ENCODE measurements at regions not wholly inside any gene's neighbourhood (a gene's known extent, or its start where the extent isn't known, plus 50 kb on each side); places are given as distances from the start of the nearest gene placed in this dataset.

- Histone ChIP-seq H3K27me3 (ENCODE audit: control insufficient read depth, insufficient read depth, low read length) (no peaks in the 10 kb centered on the region), H3K4me1 (ENCODE audit: control insufficient read depth, low read depth, low read length) (peaks cover 17% of the 10 kb centered on the region), H3K9me3 (ENCODE audit: control insufficient read depth, low read depth, low read length) (no peaks in the 10 kb centered on the region), H3K4me3 (ENCODE audit: low read length) (no peak overlapping the region), H3K9ac (ENCODE audit: low read length) (no peak overlapping the region), H3K36me3 (ENCODE audit: control insufficient read depth, low read depth, low read length) (no peaks in the 10 kb centered on the region), H3K27ac (ENCODE audit: low read length) (no peak overlapping the region)
Observed at GRCh38 chr5:58356662-58357061, 103.2 kb downstream of the PLK2 start.

- Histone ChIP-seq H3K4me3 (ENCODE audit: low read length) (no peak overlapping the region), H3K27ac (ENCODE audit: low read length) (no peak overlapping the region), H3K4me1 (ENCODE audit: control insufficient read depth, low read depth, low read length) (peaks cover 1% of the 10 kb centered on the region), H3K9me3 (ENCODE audit: control insufficient read depth, low read depth, low read length) (no peaks in the 10 kb centered on the region), H3K36me3 (ENCODE audit: control insufficient read depth, low read depth, low read length) (no peaks in the 10 kb centered on the region), H3K9ac (ENCODE audit: low read length) (no peak overlapping the region), H3K27me3 (ENCODE audit: control insufficient read depth, insufficient read depth, low read length) (no peaks in the 10 kb centered on the region)
Observed at GRCh38 chr5:58354827-58355226, 105.1 kb downstream of the PLK2 start.

- H3K9ac ChIP-seq (ENCODE audit: low read length), result no peak overlapping the region
- no peaks in the 10 kb centered on the region for H3K27me3 ChIP-seq (ENCODE audit: control insufficient read depth, insufficient read depth, low read length)
- no peak overlapping the region for H3K27ac ChIP-seq (ENCODE audit: low read length)
- H3K4me3 ChIP-seq (ENCODE audit: low read length), result no peak overlapping the region
- H3K36me3 ChIP-seq (ENCODE audit: control insufficient read depth, low read depth, low read length), result no peaks in the 10 kb centered on the region
- no peaks in the 10 kb centered on the region for H3K4me1 ChIP-seq (ENCODE audit: control insufficient read depth, low read depth, low read length)
- H3K9me3 ChIP-seq (ENCODE audit: control insufficient read depth, low read depth, low read length), result no peaks in the 10 kb centered on the region
Observed at GRCh38 chr5:58353992-58354391, 105.9 kb downstream of the PLK2 start.

- no peak overlapping the region for H3K4me3 ChIP-seq (ENCODE audit: low read length)
Observed at GRCh38 chr5:58351190-58351589, 108.7 kb downstream of the PLK2 start.

DNA sequence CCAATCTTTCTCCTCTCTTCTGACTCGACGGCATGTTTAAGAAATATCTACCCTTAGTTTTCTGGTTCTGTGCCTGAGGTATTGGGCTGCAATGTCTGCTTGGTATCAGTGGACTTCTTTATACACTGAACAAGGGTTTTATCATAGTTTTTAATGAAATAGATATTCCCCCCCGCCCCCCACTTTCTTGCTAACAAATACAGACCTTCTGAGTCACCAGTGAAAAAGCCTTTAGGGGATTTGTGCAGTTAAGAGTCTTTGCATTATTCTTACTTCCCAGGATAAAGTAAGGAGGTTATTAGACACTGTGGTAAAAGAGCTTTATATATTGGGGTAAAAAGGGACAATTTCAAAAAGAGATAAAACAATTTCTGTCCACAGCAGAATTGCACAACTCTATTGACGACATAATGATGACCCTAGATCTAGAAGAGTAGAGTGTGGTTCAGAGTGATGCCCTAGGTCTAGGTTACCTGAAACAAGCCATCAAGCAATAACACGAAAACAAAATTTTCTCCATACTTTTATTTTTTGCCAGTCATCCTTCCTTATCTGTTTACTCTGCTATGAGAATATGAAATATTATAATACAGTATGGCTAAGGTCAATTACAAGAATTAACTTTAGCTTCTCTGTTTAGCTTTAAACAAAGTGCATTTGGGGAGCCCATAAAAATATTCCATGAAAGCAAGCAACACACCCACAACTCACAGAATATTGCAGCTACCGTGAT lies 110.7 kb downstream of the PLK2 start:
- Histone ChIP-seq H3K27me3 (ENCODE audit: control insufficient read depth, insufficient read depth, low read length) (no peaks in the 10 kb centered on the region), H3K9me3 (ENCODE audit: control insufficient read depth, low read depth, low read length) (no peaks in the 10 kb centered on the region), H3K4me3 (ENCODE audit: low read length) (no peak overlapping the region), H3K9ac (ENCODE audit: low read length) (no peak overlapping the region), H3K4me1 (ENCODE audit: control insufficient read depth, low read depth, low read length) (no peaks in the 10 kb centered on the region), H3K36me3 (ENCODE audit: control insufficient read depth, low read depth, low read length) (no peaks in the 10 kb centered on the region), H3K27ac (ENCODE audit: low read length) (no peak overlapping the region)

More at GRCh38 chr5:58351190-58351589, 108.7 kb downstream of the PLK2 start:
- Histone ChIP-seq H3K4me1 (ENCODE audit: control insufficient read depth, low read depth, low read length) (no peaks in the 10 kb centered on the region), H3K36me3 (ENCODE audit: control insufficient read depth, low read depth, low read length) (no peaks in the 10 kb centered on the region), H3K27ac (ENCODE audit: low read length) (no peak overlapping the region), H3K27me3 (ENCODE audit: control insufficient read depth, insufficient read depth, low read length) (no peaks in the 10 kb centered on the region), H3K9me3 (ENCODE audit: control insufficient read depth, low read depth, low read length) (no peaks in the 10 kb centered on the region), H3K9ac (ENCODE audit: low read length) (no peak overlapping the region)

- Histone ChIP-seq H3K27ac (ENCODE audit: low read length) (no peak overlapping the region), H3K4me3 (ENCODE audit: low read length) (no peak overlapping the region), H3K27me3 (ENCODE audit: control insufficient read depth, insufficient read depth, low read length) (no peaks in the 10 kb centered on the region), H3K36me3 (ENCODE audit: control insufficient read depth, low read depth, low read length) (no peaks in the 10 kb centered on the region), H3K9me3 (ENCODE audit: control insufficient read depth, low read depth, low read length) (no peaks in the 10 kb centered on the region), H3K9ac (ENCODE audit: low read length) (no peak overlapping the region), H3K4me1 (ENCODE audit: control insufficient read depth, low read depth, low read length) (no peaks in the 10 kb centered on the region)
Observed at GRCh38 chr5:58346041-58346440, 113.8 kb downstream of the PLK2 start.

DNA sequence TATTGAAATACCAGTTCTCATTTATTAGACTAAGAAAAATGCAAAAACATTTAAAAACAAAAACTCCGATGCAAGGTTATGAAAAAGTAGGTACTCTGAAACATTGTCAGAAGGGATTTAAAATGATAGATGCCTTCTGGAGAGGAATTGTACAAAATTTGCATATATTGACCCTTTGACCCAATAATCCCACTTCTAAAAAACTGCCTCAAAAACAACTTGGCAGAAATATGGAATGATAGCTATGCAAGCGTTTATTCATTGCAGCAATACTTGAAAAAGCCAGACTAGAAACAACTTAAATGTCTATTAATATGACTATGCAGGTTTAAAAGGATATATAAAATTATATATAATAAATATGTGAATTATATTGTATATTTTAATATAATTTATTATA lies 118.4 kb downstream of the PLK2 start:
- Histone ChIP-seq H3K27ac (ENCODE audit: low read length) (no peak overlapping the region), H3K9ac (ENCODE audit: low read length) (no peak overlapping the region), H3K4me1 (ENCODE audit: control insufficient read depth, low read depth, low read length) (no peaks in the 10 kb centered on the region), H3K9me3 (ENCODE audit: control insufficient read depth, low read depth, low read length) (no peaks in the 10 kb centered on the region), H3K27me3 (ENCODE audit: control insufficient read depth, insufficient read depth, low read length) (no peaks in the 10 kb centered on the region), H3K4me3 (ENCODE audit: low read length) (no peak overlapping the region), H3K36me3 (ENCODE audit: control insufficient read depth, low read depth, low read length) (no peaks in the 10 kb centered on the region)

- Histone ChIP-seq H3K36me3 (ENCODE audit: control insufficient read depth, low read depth, low read length) (no peaks in the 10 kb centered on the region), H3K4me3 (ENCODE audit: low read length) (no peak overlapping the region), H3K9me3 (ENCODE audit: control insufficient read depth, low read depth, low read length) (no peaks in the 10 kb centered on the region), H3K4me1 (ENCODE audit: control insufficient read depth, low read depth, low read length) (no peaks in the 10 kb centered on the region), H3K27me3 (ENCODE audit: control insufficient read depth, insufficient read depth, low read length) (no peaks in the 10 kb centered on the region), H3K9ac (ENCODE audit: low read length) (no peak overlapping the region), H3K27ac (ENCODE audit: low read length) (no peak overlapping the region)
Observed at GRCh38 chr5:58335518-58335917, 124.4 kb downstream of the PLK2 start.

- H3K27me3 ChIP-seq (ENCODE audit: control insufficient read depth, insufficient read depth, low read length), result no peaks in the 10 kb centered on the region
- H3K9me3 ChIP-seq (ENCODE audit: control insufficient read depth, low read depth, low read length), result no peaks in the 10 kb centered on the region
- H3K4me1 ChIP-seq (ENCODE audit: control insufficient read depth, low read depth, low read length), result no peaks in the 10 kb centered on the region
- no peaks in the 10 kb centered on the region for H3K36me3 ChIP-seq (ENCODE audit: control insufficient read depth, low read depth, low read length)
- no peak overlapping the region for H3K27ac ChIP-seq (ENCODE audit: low read length)
- H3K9ac ChIP-seq (ENCODE audit: low read length), result no peak overlapping the region
- H3K4me3 ChIP-seq (ENCODE audit: low read length), result no peak overlapping the region
Observed at GRCh38 chr5:58334035-58334434, 125.9 kb downstream of the PLK2 start.

GRCh38 chr5:58330781-58331180 lies 129.1 kb downstream of the PLK2 start:
- H3K27me3 ChIP-seq (ENCODE audit: control insufficient read depth, insufficient read depth, low read length), result no peaks in the 10 kb centered on the region
- no peak overlapping the region for H3K27ac ChIP-seq (ENCODE audit: low read length)
- H3K4me1 ChIP-seq (ENCODE audit: control insufficient read depth, low read depth, low read length), result no peaks in the 10 kb centered on the region
- H3K9ac ChIP-seq (ENCODE audit: low read length), result no peak overlapping the region
- no peak overlapping the region for H3K4me3 ChIP-seq (ENCODE audit: low read length)
- no peaks in the 10 kb centered on the region for H3K9me3 ChIP-seq (ENCODE audit: control insufficient read depth, low read depth, low read length)
- no peaks in the 10 kb centered on the region for H3K36me3 ChIP-seq (ENCODE audit: control insufficient read depth, low read depth, low read length)

GRCh38 chr5:58327289-58327688 lies 132.6 kb downstream of the PLK2 start:
- no peak overlapping the region for H3K4me3 ChIP-seq (ENCODE audit: low read length)
- H3K27me3 ChIP-seq (ENCODE audit: control insufficient read depth, insufficient read depth, low read length), result no peaks in the 10 kb centered on the region
- no peaks in the 10 kb centered on the region for H3K36me3 ChIP-seq (ENCODE audit: control insufficient read depth, low read depth, low read length)
- H3K9me3 ChIP-seq (ENCODE audit: control insufficient read depth, low read depth, low read length), result no peaks in the 10 kb centered on the region
- no peak overlapping the region for H3K27ac ChIP-seq (ENCODE audit: low read length)
- H3K9ac ChIP-seq (ENCODE audit: low read length), result no peak overlapping the region
- H3K4me1 ChIP-seq (ENCODE audit: control insufficient read depth, low read depth, low read length), result peaks cover 8% of the 10 kb centered on the region

DNA sequence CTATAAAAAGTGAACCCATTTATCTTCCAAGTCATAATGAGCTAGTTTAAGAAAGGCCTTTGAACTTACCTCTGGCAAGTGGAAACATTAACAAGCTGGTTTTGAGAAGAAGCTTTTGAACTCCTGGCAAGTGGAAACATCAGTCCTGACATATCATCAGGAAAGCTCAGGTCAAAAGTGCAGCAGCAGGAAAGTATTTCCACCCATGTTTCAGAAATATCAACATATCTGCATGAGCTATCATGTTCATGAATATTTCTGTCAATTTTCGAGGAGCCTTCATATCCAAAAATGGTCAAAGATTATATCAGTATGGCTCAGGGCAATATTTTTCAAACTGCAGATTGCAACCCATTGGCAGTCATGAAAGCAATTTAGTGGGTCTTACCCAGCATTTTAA lies 133.9 kb downstream of the PLK2 start:
- Histone ChIP-seq H3K4me1 (ENCODE audit: control insufficient read depth, low read depth, low read length) (peaks cover 8% of the 10 kb centered on the region), H3K27ac (ENCODE audit: low read length) (no peak overlapping the region), H3K9me3 (ENCODE audit: control insufficient read depth, low read depth, low read length) (no peaks in the 10 kb centered on the region), H3K27me3 (ENCODE audit: control insufficient read depth, insufficient read depth, low read length) (no peaks in the 10 kb centered on the region), H3K4me3 (ENCODE audit: low read length) (no peak overlapping the region), H3K36me3 (ENCODE audit: control insufficient read depth, low read depth, low read length) (no peaks in the 10 kb centered on the region), H3K9ac (ENCODE audit: low read length) (no peak overlapping the region)
